ENCODE measurements at regions not wholly inside any gene's neighbourhood (a gene's known extent, or its start where the extent isn't known, plus 50 kb on each side); places are given as distances from the start of the nearest gene placed in this dataset.

- Histone ChIP-seq H3K4me3 (ENCODE audit: low read depth in 1 of 2, low read length in 2 of 2) (no peak overlapping the region), H3K4me1 (ENCODE audit: insufficient read depth, low read length) (no peaks in the 10 kb centered on the region), H2AFZ (ENCODE audit: low read depth, low read length) (no peak overlapping the region), H3K9me3 (ENCODE audit: insufficient read depth, low read length, severe bottlenecking) (no peaks in the 10 kb centered on the region), H3K4me2 (ENCODE audit: insufficient read depth, low read length) (no peak overlapping the region), H3K27ac (ENCODE audit: low read length) (no peak overlapping the region), H3K9ac (ENCODE audit: low read depth, low read length) (no peak overlapping the region), H3K27me3 (ENCODE audit: insufficient read depth, low read length, poor library complexity) (no peaks in the 10 kb centered on the region), H4K20me1 (ENCODE audit: insufficient read depth, low read length) (no peaks in the 10 kb centered on the region), H3K36me3 (ENCODE audit: insufficient read depth, low read length) (no peaks in the 10 kb centered on the region), H3K79me2 (ENCODE audit: insufficient read depth, low read length) (no peaks in the 10 kb centered on the region)
- DNase-seq (no peak), ATAC-seq (ENCODE audit: insufficient read depth, low read depth) (no peak; the same call in 2 of the 3 replicates)
- TF ChIP-seq EZH2 (IDR thresholded peaks at IDR 0.05; ENCODE audit: borderline replicate concordance, low read depth, low read length, severe bottlenecking) (no peak), CTCF (IDR thresholded peaks at IDR 0.05; ENCODE audit: borderline replicate concordance, extremely low read depth, low read length, poor library complexity, severe bottlenecking) (peak; percentile 44)
Measured at GRCh38 chr14:45664668-45665356, 411.8 kb upstream of the MIS18BP1 start.

DNA sequence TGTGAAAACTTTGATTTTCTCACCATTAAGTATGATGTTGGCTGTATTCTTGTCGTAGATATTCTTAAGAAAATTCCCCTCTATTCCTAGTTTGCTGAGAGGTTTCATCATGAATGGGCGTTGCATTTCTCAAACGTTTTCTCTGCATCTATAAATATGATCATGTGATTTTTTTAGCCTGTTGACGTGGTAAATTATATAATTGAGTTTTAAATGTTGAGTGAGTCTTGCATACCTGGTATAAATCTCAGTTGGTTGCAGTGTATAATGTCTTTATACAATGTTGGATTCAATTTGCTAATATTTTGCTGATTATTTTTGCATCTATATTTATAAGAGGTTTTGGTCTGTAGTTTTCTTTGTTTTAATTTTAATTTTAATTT lies 405.9 kb upstream of the MIS18BP1 start:
- Histone ChIP-seq H3K9me3 (ENCODE audit: insufficient read depth, low read length, severe bottlenecking) (no peaks in the 10 kb centered on the region), H3K36me3 (ENCODE audit: insufficient read depth, low read length) (no peaks in the 10 kb centered on the region), H4K20me1 (ENCODE audit: insufficient read depth, low read length) (no peaks in the 10 kb centered on the region), H3K4me2 (ENCODE audit: insufficient read depth, low read length) (no peak overlapping the region), H3K4me1 (ENCODE audit: insufficient read depth, low read length) (no peaks in the 10 kb centered on the region), H3K27me3 (ENCODE audit: insufficient read depth, low read length, poor library complexity) (no peaks in the 10 kb centered on the region), H2AFZ (ENCODE audit: low read depth, low read length) (no peak overlapping the region), H3K4me3 (ENCODE audit: low read depth in 1 of 2, low read length in 2 of 2) (no peak overlapping the region), H3K9ac (ENCODE audit: low read depth, low read length) (no peak overlapping the region), H3K79me2 (ENCODE audit: insufficient read depth, low read length) (no peaks in the 10 kb centered on the region), H3K27ac (ENCODE audit: low read length) (no peak overlapping the region)
- no peak for TF ChIP-seq EZH2 (IDR thresholded peaks at IDR 0.05; ENCODE audit: borderline replicate concordance, low read depth, low read length, severe bottlenecking)
- no peak for TF ChIP-seq CTCF (IDR thresholded peaks at IDR 0.05; ENCODE audit: borderline replicate concordance, extremely low read depth, low read length, poor library complexity, severe bottlenecking)
- ATAC-seq (ENCODE audit: insufficient read depth, low read depth) (no peak), DNase-seq (no peak)

- H3K4me3 ChIP-seq (ENCODE audit: low read depth in 1 of 2, low read length in 2 of 2) = no peak overlapping the region
- H2AFZ ChIP-seq (ENCODE audit: low read depth, low read length) = no peak overlapping the region
- H3K36me3 ChIP-seq (ENCODE audit: insufficient read depth, low read length) = no peaks in the 10 kb centered on the region
- H3K27me3 ChIP-seq (ENCODE audit: insufficient read depth, low read length, poor library complexity) = no peaks in the 10 kb centered on the region
- no peaks in the 10 kb centered on the region for H3K79me2 ChIP-seq (ENCODE audit: insufficient read depth, low read length)
- H3K4me2 ChIP-seq (ENCODE audit: insufficient read depth, low read length) = no peak overlapping the region
- DNase-seq (no peak), ATAC-seq (ENCODE audit: insufficient read depth, low read depth) (no peak)
- no peak overlapping the region for H3K9ac ChIP-seq (ENCODE audit: low read depth, low read length)
- no peaks in the 10 kb centered on the region for H3K4me1 ChIP-seq (ENCODE audit: insufficient read depth, low read length)
- TF ChIP-seq EZH2 (IDR thresholded peaks at IDR 0.05; ENCODE audit: borderline replicate concordance, low read depth, low read length, severe bottlenecking) (no peak), CTCF (IDR thresholded peaks at IDR 0.05; ENCODE audit: borderline replicate concordance, extremely low read depth, low read length, poor library complexity, severe bottlenecking) (no peak)
- no peaks in the 10 kb centered on the region for H3K9me3 ChIP-seq (ENCODE audit: insufficient read depth, low read length, severe bottlenecking)
- H4K20me1 ChIP-seq (ENCODE audit: insufficient read depth, low read length) = no peaks in the 10 kb centered on the region
- H3K27ac ChIP-seq (ENCODE audit: low read length) = no peak overlapping the region
Measured at GRCh38 chr14:45658226-45658916, 405.4 kb upstream of the MIS18BP1 start.
